ENCODE measurements at regions not wholly inside any gene's neighbourhood (a gene's known extent, or its start where the extent isn't known, plus 50 kb on each side); places are given as distances from the start of the nearest gene placed in this dataset.

- H3K27me3 ChIP-seq: no peaks in the 10 kb centered on the region
- H3K4me1 ChIP-seq: no peaks in the 10 kb centered on the region
- intact Hi-C loops (cut with DNase I): no loop called here
- DNase-seq (ENCODE audit: low spot score in 2 of 2): no peak
- no peak overlapping the region for H3K27ac ChIP-seq
- no peak overlapping the region for H3K4me3 ChIP-seq
- H3K36me3 ChIP-seq: no peaks in the 10 kb centered on the region
- H3K9me3 ChIP-seq: no peaks in the 10 kb centered on the region
- no peak for TF ChIP-seq CTCF (IDR thresholded peaks at IDR 0.05)
Observed at GRCh38 chr7:113414401-113415035, 296.2 kb upstream of the SMIM30 start.

- no peaks in the 10 kb centered on the region for H3K27me3 ChIP-seq
- no peaks in the 10 kb centered on the region for H3K4me1 ChIP-seq
- intact Hi-C loops (cut with DNase I): no loop called here
- no peak for DNase-seq (ENCODE audit: low spot score in 2 of 2)
- no peaks in the 10 kb centered on the region for H3K9me3 ChIP-seq
- H3K27ac ChIP-seq: no peak overlapping the region
- H3K36me3 ChIP-seq: no peaks in the 10 kb centered on the region
- no peak for TF ChIP-seq CTCF (IDR thresholded peaks at IDR 0.05)
- H3K4me3 ChIP-seq: no peak overlapping the region
Observed at GRCh38 chr7:113412410-113412809, 294.1 kb upstream of the SMIM30 start.

GRCh38 chr7:113410796-113411195 is 292.4 kb upstream of the SMIM30 start:
- no peak for TF ChIP-seq CTCF (IDR thresholded peaks at IDR 0.05)
- no peak overlapping the region for H3K27ac ChIP-seq
- intact Hi-C loops (cut with DNase I): no loop called here
- no peaks in the 10 kb centered on the region for H3K36me3 ChIP-seq
- no peak for DNase-seq (ENCODE audit: low spot score in 2 of 2)
- no peaks in the 10 kb centered on the region for H3K4me1 ChIP-seq
- H3K9me3 ChIP-seq: no peaks in the 10 kb centered on the region
- no peak overlapping the region for H3K4me3 ChIP-seq
- H3K27me3 ChIP-seq: no peaks in the 10 kb centered on the region

GRCh38 chr7:113408999-113409398 is 290.6 kb upstream of the SMIM30 start:
- Histone ChIP-seq H3K36me3 (no peaks in the 10 kb centered on the region), H3K27me3 (no peaks in the 10 kb centered on the region), H3K4me3 (no peak overlapping the region), H3K9me3 (no peaks in the 10 kb centered on the region), H3K4me1 (no peaks in the 10 kb centered on the region), H3K27ac (no peak overlapping the region)
- intact Hi-C loops (cut with DNase I): no loop called here
- no peak for TF ChIP-seq CTCF (IDR thresholded peaks at IDR 0.05)
- no peak for DNase-seq (ENCODE audit: low spot score in 2 of 2)

GRCh38 chr7:113405296-113406056 is 287.1 kb upstream of the SMIM30 start:
- H3K4me3 ChIP-seq: no peak overlapping the region
- H3K27me3 ChIP-seq: no peaks in the 10 kb centered on the region
- no peaks in the 10 kb centered on the region for H3K9me3 ChIP-seq
- intact Hi-C loops (cut with DNase I): no loop called here
- no peak overlapping the region for H3K27ac ChIP-seq
- no peak for TF ChIP-seq CTCF (IDR thresholded peaks at IDR 0.05)
- H3K36me3 ChIP-seq: no peaks in the 10 kb centered on the region
- no peaks in the 10 kb centered on the region for H3K4me1 ChIP-seq
- DNase-seq (ENCODE audit: low spot score in 2 of 2): no peak

All from ascending aorta (tissue), 2 donors.